GM10248 (cell line): ENCODE measurements at regions not wholly inside any gene's neighbourhood (a gene's known extent, or its start where the extent isn't known, plus 50 kb on each side); places are given as distances from the start of the nearest gene placed in this dataset.

ENCODE experiments used
- CTCF ChIA-PET: fragments of 300-600 bp; sonication (Branson Sonifier 250); formaldehyde crosslinking; extraction: SDS; loops from one replicate; lab custom pipeline; 2021; ENCODE audit warnings: antibody characterized with exemption; lab: Yijun Ruan, JAX
- POLR2A ChIA-PET: fragments of 350-650 bp; sonication (Branson Sonifier 250); formaldehyde crosslinking; extraction: SDS; loops from one replicate; lab custom pipeline; 2020; ENCODE audit warnings: antibody characterized with exemption; lab: Yijun Ruan, JAX
- DNase-seq: peaks from one replicate; pipeline ENCODE4 v3.0.0; 2012; ENCODE audit errors: extremely low spot score
- TF ChIP-seq, protein P1 (sequence below): IDR thresholded peaks from 2 replicates; pipeline ENCODE4 v1.5.1; 2012; ENCODE audit warnings: mild to moderate bottlenecking, low read depth; ENCODE audit errors: extremely low read depth, missing control alignments, control extremely low read depth

DNA sequence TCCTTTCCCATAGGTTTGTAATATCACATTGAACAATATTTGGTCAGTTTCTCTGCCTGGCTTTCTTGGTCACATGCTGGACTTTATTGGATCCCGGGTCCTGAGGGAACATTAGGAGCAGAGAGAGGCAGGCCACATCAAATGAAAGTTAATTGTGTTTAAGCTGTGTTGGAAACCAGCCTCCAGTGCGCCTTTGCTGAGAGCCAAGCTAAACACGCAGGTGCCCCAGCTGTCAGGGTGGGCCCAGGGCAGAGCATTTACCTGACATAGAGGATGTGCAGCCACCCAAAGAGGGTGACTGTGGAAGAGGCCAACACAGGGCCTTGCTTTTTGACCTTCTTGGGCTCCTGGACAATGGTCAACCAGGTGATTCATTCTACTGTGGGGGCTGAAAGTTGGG, 149.3 kb downstream of the EBLN2 start:
- POLR2A ChIA-PET, result no interaction called here
- no peak for DNase-seq
- CTCF ChIA-PET, result no interaction called here
- TF ChIP-seq, protein P1, sequence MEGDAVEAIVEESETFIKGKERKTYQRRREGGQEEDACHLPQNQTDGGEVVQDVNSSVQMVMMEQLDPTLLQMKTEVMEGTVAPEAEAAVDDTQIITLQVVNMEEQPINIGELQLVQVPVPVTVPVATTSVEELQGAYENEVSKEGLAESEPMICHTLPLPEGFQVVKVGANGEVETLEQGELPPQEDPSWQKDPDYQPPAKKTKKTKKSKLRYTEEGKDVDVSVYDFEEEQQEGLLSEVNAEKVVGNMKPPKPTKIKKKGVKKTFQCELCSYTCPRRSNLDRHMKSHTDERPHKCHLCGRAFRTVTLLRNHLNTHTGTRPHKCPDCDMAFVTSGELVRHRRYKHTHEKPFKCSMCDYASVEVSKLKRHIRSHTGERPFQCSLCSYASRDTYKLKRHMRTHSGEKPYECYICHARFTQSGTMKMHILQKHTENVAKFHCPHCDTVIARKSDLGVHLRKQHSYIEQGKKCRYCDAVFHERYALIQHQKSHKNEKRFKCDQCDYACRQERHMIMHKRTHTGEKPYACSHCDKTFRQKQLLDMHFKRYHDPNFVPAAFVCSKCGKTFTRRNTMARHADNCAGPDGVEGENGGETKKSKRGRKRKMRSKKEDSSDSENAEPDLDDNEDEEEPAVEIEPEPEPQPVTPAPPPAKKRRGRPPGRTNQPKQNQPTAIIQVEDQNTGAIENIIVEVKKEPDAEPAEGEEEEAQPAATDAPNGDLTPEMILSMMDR, result no peak

DNA sequence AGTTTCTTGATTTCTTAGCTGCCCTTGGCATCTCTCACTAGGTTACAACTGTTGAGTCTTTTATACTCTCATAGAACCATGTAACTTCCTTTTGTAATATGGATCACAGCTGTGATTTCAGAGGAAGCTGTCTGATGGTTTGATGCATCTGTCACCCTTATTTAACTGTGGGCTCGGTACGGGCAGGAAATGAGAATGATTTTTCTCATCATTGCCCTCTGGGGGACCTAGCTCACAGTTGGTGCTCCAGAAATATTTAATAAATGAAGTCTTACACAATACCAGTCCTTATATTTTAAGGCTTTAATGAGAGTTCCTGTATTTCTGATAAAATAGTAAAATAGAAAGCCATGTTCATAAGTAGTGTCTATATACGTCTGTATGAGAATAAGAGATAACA, 151.2 kb downstream of the EBLN2 start:
- TF ChIP-seq, protein P1, result no peak
- CTCF ChIA-PET, result no interaction called here
- POLR2A ChIA-PET, result no interaction called here
- DNase-seq, result no peak

DNA sequence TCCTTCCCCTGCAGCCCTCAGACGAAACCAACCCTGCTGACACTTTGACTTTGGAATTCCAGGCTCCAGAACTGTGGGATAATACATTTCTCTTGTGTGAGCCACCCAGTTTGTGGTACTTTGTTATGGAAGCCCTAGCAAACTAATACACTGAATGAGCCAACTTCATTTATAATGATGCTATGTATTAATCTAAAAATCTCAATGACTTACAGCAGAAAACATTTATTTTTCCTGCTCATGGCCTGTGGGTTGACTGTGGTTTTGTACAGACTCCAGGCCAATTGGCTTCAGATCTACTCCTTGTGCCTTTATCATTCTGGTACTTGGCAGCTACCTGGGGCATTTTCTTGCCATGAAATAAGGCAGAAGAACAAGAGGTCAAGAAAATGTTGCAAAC, 152.4 kb downstream of the EBLN2 start:
- TF ChIP-seq, protein P1, result no peak
- DNase-seq, result no peak
- CTCF ChIA-PET, result no interaction called here
- POLR2A ChIA-PET, result no interaction called here

DNA sequence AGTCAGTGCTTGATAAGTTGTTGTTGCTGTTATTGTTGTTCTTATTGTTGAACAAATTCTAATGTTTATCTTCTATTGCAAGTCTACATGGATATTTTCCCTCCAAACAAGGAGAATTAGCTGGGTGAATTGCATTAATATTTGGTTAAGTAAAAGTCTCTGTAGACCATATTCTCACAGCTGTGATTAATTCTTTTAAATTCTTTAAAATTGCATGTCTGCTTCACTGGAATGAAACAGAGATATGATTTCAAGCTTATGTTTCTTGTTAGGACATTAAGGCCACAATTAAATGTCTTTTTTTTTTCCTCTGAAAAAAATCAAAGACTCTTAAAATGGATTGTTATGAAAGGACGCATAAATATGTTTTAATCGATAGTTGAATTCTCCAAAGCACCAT, 153.4 kb downstream of the EBLN2 start:
- CTCF ChIA-PET, result no interaction called here
- TF ChIP-seq, protein P1, result no peak
- DNase-seq, result no peak
- POLR2A ChIA-PET, result no interaction called here

DNA sequence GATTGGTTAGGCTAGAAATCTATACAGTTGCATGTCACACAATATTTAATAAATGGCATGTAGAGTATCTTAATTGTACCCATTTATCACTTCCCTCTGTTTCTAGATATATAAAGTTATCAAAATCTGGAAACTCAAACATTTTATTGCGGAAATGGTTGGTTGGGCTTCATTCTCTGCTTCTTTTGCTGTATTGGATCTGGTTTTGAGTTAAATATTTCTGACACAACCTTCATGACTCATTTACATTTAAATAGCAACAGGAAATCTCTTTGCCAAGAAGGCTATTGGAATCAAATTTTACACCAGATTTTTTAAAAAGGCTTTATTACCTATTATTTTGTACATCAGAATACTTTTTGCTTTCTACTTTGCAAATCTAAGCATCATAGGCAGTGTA, 153.8 kb downstream of the EBLN2 start:
- POLR2A ChIA-PET, result no interaction called here

DNA sequence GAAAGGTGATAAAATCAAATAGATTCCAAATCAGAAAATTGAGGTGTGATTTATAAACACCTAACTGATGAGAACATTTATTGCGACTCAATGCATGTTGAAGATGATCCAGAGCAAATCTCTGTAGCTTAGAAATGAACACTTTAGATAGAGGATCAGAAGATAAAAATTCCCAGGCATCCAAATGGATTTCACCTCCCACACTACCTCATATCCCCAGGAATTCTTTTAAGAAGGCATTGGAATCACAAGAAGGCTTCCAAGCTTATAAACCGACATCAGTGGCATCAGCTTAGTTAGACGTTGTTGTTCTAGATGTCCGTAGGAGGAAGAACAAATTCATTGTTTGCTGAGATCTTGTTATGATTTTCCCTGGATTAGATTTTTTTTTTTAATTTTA, 154.4 kb downstream of the EBLN2 start:
- POLR2A ChIA-PET, result no interaction called here
- CTCF ChIA-PET, result no interaction called here

More for the DNA sequence above, 153.8 kb downstream of the EBLN2 start:
- DNase-seq, result no peak
- TF ChIP-seq, protein P1, result no peak
- CTCF ChIA-PET, result no interaction called here

More for the DNA sequence above, 154.4 kb downstream of the EBLN2 start:
- TF ChIP-seq, protein P1, result no peak
- DNase-seq, result no peak
